ENCODE measurements at regions not wholly inside any gene's neighbourhood (a gene's known extent, or its start where the extent isn't known, plus 50 kb on each side); places are given as distances from the start of the nearest gene placed in this dataset.

GRCh38 chr2:236516708-236517107, 52.9 kb upstream of the ACKR3 start:
- H3K4me1 Mint-ChIP-seq (ENCODE audit: low read depth), result no peaks in the 10 kb centered on the region
- ATAC-seq (no peak), DNase-seq (no peak)
- H3K27me3 Mint-ChIP-seq (ENCODE audit: low read depth), result peaks cover 2% of the 10 kb centered on the region
- no peak overlapping the region for H3K4me3 Mint-ChIP-seq
- H3K36me3 Mint-ChIP-seq (ENCODE audit: insufficient read depth), result no peaks in the 10 kb centered on the region
- H3K9me3 Mint-ChIP-seq, result no peaks in the 10 kb centered on the region

- Mint-ChIP-seq H3K36me3 (ENCODE audit: insufficient read depth) (no peaks in the 10 kb centered on the region), H3K4me3 (no peak overlapping the region), H3K27me3 (ENCODE audit: low read depth) (peaks cover 4% of the 10 kb centered on the region), H3K4me1 (ENCODE audit: low read depth) (no peaks in the 10 kb centered on the region), H3K9me3 (no peaks in the 10 kb centered on the region)
- no peak for ATAC-seq
- no peak for DNase-seq
Observed at GRCh38 chr2:236517251-236518031, 52.2 kb upstream of the ACKR3 start.

All from activated T-cell treated with anti-CD3 and anti-CD28 coated beads, Interleukin-2, amount 50 U/mL, for 4 hours (primary cell).